ENCODE measurements at regions not wholly inside any gene's neighbourhood (a gene's known extent, or its start where the extent isn't known, plus 50 kb on each side); places are given as distances from the start of the nearest gene placed in this dataset.

GRCh38 chr6:15036690-15037245, 209.1 kb upstream of the JARID2 start:
- no peak for TF ChIP-seq GZF1 (CRISPR knock-in tag; IDR thresholded peaks at IDR 0.05)
- TF ChIP-seq, protein P1, sequence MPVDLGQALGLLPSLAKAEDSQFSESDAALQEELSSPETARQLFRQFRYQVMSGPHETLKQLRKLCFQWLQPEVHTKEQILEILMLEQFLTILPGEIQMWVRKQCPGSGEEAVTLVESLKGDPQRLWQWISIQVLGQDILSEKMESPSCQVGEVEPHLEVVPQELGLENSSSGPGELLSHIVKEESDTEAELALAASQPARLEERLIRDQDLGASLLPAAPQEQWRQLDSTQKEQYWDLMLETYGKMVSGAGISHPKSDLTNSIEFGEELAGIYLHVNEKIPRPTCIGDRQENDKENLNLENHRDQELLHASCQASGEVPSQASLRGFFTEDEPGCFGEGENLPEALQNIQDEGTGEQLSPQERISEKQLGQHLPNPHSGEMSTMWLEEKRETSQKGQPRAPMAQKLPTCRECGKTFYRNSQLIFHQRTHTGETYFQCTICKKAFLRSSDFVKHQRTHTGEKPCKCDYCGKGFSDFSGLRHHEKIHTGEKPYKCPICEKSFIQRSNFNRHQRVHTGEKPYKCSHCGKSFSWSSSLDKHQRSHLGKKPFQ (CRISPR knock-in tag; IDR thresholded peaks at IDR 0.05; ENCODE audit: insufficient replicate concordance) = no peak
- no peak for TF ChIP-seq NFIB (CRISPR knock-in tag; IDR thresholded peaks at IDR 0.05; ENCODE audit: borderline replicate concordance)

Data from HepG2 (cell line).